ENCODE measurements at regions not wholly inside any gene's neighbourhood (a gene's known extent, or its start where the extent isn't known, plus 50 kb on each side); places are given as distances from the start of the nearest gene placed in this dataset.

- TF ChIP-seq CTCF (IDR thresholded peaks at IDR 0.05) (no peak), POLR2A (IDR thresholded peaks at IDR 0.05) (no peak)
Measured at GRCh38 chr9:106727969-106728368, 135.0 kb upstream of the ZNF462 start.

Data from uterus (tissue), 2 donors.